ENCODE measurements at regions not wholly inside any gene's neighbourhood (a gene's known extent, or its start where the extent isn't known, plus 50 kb on each side); places are given as distances from the start of the nearest gene placed in this dataset.

DNA sequence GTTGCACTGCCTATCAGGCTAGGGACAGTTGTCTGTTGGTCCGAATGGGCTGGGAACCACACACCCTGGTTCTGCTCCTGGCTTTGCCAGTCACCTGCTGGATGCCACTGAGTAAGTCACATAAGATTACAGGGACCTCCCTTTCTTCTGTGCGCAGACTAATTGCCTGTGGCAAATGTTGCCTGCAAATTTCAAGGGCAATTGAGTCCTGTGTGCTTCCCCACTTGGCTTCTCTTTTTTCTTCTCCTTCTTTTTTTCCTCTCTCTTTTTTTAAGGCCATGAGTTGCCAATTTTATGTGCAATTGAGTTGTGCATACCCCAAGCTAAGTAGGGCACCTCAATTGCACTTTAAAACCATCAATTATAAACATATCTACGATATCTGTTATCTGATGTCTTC is 963.4 kb downstream of the MCTP2 start:
- Histone ChIP-seq H4K5ac (ENCODE audit: insufficient read length, low read depth, low read length) (no peak overlapping the region), H3K18ac (ENCODE audit: extremely low read depth, low read length) (no peak overlapping the region), H3K9ac (replicated peaks in 1 of 4; ENCODE audit: extremely low read depth in 1 of 4, low read depth in 3 of 4, low read length in 3 of 4) (no peak overlapping the region), H2BK5ac (ENCODE audit: low read depth, low read length) (no peak overlapping the region), H3K9me3 (ENCODE audit: insufficient read depth in 2 of 2, low read depth in 1 of 2, low read length in 1 of 2) (no peaks in the 10 kb centered on the region), H3K27me3 (replicated peaks in 1 of 4; ENCODE audit: control insufficient read depth in 3 of 4, extremely low read depth in 1 of 4, insufficient read depth in 3 of 4, low read length in 3 of 4) (no peaks in the 10 kb centered on the region), H3K4me1 (replicated peaks in 1 of 4; ENCODE audit: control insufficient read depth in 3 of 4, insufficient read depth in 4 of 4, low read length in 3 of 4) (peaks cover 0 to 7% (median 2%) of the 10 kb centered on the region in 4 experiments; a peak in 3 of 7 replicates), H4K91ac (replicated peaks; ENCODE audit: insufficient read length, low read length) (no peak overlapping the region), H3K14ac (ENCODE audit: insufficient read length) (no peak overlapping the region), H3K79me1 (ENCODE audit: low read depth, low read length) (no peaks in the 10 kb centered on the region), H3K4me2 (ENCODE audit: insufficient read depth in 1 of 2, low read depth in 2 of 2, low read length in 2 of 2) (no peak overlapping the region), H2BK15ac (ENCODE audit: low read length) (no peak overlapping the region), H3K79me2 (ENCODE audit: control insufficient read depth in 1 of 2, insufficient read depth in 2 of 2, low read length in 2 of 2) (no peaks in the 10 kb centered on the region), H2BK12ac (ENCODE audit: low read depth, low read length) (no peak overlapping the region), H3K23me2 (ENCODE audit: low read depth, low read length) (no peaks in the 10 kb centered on the region), H2AK5ac (ENCODE audit: low read depth, low read length) (no peak overlapping the region), H3K36me3 (ENCODE audit: control insufficient read depth in 2 of 4, insufficient read depth in 4 of 4, low read length in 3 of 4) (no peaks in the 10 kb centered on the region), H3K27ac (ENCODE audit: low read depth, low read length) (no peak overlapping the region), H2BK120ac (replicated peaks; ENCODE audit: low read depth, low read length) (no peak overlapping the region), H2BK20ac (ENCODE audit: low read length) (no peak overlapping the region), H3K23ac (ENCODE audit: insufficient read length) (no peak overlapping the region), H4K20me1 (replicated peaks in 1 of 2; ENCODE audit: control insufficient read depth in 1 of 2, insufficient read depth in 2 of 2, low read length in 2 of 2) (no peaks in the 10 kb centered on the region), H3K4ac (replicated peaks; ENCODE audit: insufficient read length, low read depth, low read length) (no peak overlapping the region), H3K4me3 (ENCODE audit: extremely low read depth in 1 of 4, insufficient read depth in 2 of 4, low read depth in 3 of 4, low read length in 4 of 4) (no peak overlapping the region), H3K56ac (replicated peaks; ENCODE audit: insufficient read length, low read depth, low read length) (no peak overlapping the region), H2AFZ (ENCODE audit: low read length) (no peak overlapping the region), H4K8ac (ENCODE audit: extremely low read depth, insufficient read depth, low read length) (no peak overlapping the region)
- DNase-seq (ENCODE audit: low read depth in 1 of 2, low spot score in 2 of 2), result no peak
- WGBS, 2 experiments (ENCODE audit: extremely low coverage in 1 of 2, insufficient coverage in 1 of 2, insufficient read length in 1 of 2, insufficient replicate concordance in 2 of 2, low coverage in 1 of 2, low lambda C conversion rate in 2 of 2, missing lambda C conversion rate in 1 of 2), result 96% methylated on average over 3 of the region's 3 CpGs; no CpG with 5 or more reads in 1 of the 2 experiments
- ChIA-PET POLR2A (ENCODE audit: partially characterized antibody) (no interaction called here), CTCF (ENCODE audit: partially characterized antibody) (no interaction called here)
- no peak for FAIRE-seq
- TF ChIP-seq POLR2A (IDR thresholded peaks at IDR 0.05; ENCODE audit: control extremely low read depth in 1 of 2, low read depth in 2 of 2, low read length in 2 of 2) (no peak), BACH1 (IDR thresholded peaks at IDR 0.05; ENCODE audit: low read length) (no peak), GABPA (IDR thresholded peaks at IDR 0.05; ENCODE audit: borderline replicate concordance, insufficient read depth, low read length) (no peak), KDM1A (IDR thresholded peaks at IDR 0.05; ENCODE audit: borderline replicate concordance, low read length) (no peak), SRF (IDR thresholded peaks at IDR 0.05; ENCODE audit: low read depth, low read length) (no peak), SIN3A (conservative IDR thresholded peaks at IDR 0.05 in 1 of 2, IDR thresholded peaks at IDR 0.05 in 1 of 2; ENCODE audit: low read depth in 1 of 2, low read length in 2 of 2) (no peak), RXRA (IDR thresholded peaks at IDR 0.05; ENCODE audit: insufficient read depth, low read depth, low read length) (no peak), CEBPB (IDR thresholded peaks at IDR 0.05; ENCODE audit: low read depth, low read length) (no peak), SP2 (IDR thresholded peaks at IDR 0.05; ENCODE audit: low read length) (no peak), CBX5 (IDR thresholded peaks at IDR 0.05; ENCODE audit: low read depth, low read length) (no peak), SAP30 (IDR thresholded peaks at IDR 0.05; ENCODE audit: insufficient read depth, insufficient replicate concordance, low read length) (no peak)
- TF ChIP-seq, protein P1, sequence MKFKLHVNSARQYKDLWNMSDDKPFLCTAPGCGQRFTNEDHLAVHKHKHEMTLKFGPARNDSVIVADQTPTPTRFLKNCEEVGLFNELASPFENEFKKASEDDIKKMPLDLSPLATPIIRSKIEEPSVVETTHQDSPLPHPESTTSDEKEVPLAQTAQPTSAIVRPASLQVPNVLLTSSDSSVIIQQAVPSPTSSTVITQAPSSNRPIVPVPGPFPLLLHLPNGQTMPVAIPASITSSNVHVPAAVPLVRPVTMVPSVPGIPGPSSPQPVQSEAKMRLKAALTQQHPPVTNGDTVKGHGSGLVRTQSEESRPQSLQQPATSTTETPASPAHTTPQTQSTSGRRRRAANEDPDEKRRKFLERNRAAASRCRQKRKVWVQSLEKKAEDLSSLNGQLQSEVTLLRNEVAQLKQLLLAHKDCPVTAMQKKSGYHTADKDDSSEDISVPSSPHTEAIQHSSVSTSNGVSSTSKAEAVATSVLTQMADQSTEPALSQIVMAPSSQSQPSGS (IDR thresholded peaks at IDR 0.05; ENCODE audit: low read length), result no peak
- TF ChIP-seq, protein P2, sequence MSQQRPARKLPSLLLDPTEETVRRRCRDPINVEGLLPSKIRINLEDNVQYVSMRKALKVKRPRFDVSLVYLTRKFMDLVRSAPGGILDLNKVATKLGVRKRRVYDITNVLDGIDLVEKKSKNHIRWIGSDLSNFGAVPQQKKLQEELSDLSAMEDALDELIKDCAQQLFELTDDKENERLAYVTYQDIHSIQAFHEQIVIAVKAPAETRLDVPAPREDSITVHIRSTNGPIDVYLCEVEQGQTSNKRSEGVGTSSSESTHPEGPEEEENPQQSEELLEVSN (IDR thresholded peaks at IDR 0.05), result no peak

Data from H1 (cell line).